Breast epithelium (tissue), 3 donors: ENCODE measurements at regions not wholly inside any gene's neighbourhood (a gene's known extent, or its start where the extent isn't known, plus 50 kb on each side); places are given as distances from the start of the nearest gene placed in this dataset.

Experiments used
- POLR2A ChIP-seq: fragments of 450-650 bp; IDR thresholded peaks from one replicate; pipeline ENCODE4 v1.6.1; 2016; ENCODE audit warnings: antibody characterized with exemption, mild to moderate bottlenecking, moderate library complexity
- POLR2AphosphoS5 ChIP-seq, 3 donors: sonication (generic); formaldehyde crosslinking; IDR thresholded peaks; one replicate each; pipeline ENCODE4 v1.6.1; 2017; ENCODE audit warnings: antibody characterized with exemption in 3 of 3
- TF ChIP-seq, protein P1 (sequence below), 3 donors: fragments of 450-650 bp; IDR thresholded peaks; one replicate each; pipeline ENCODE4 v1.5.1; 2016 to 2017; ENCODE audit warnings: antibody characterized with exemption in 3 of 3, mild to moderate bottlenecking in 3 of 3, moderate library complexity in 3 of 3

- TF ChIP-seq POLR2AphosphoS5 (IDR thresholded peaks at IDR 0.05) (no peak), POLR2A (no peak)
- TF ChIP-seq, protein P1, sequence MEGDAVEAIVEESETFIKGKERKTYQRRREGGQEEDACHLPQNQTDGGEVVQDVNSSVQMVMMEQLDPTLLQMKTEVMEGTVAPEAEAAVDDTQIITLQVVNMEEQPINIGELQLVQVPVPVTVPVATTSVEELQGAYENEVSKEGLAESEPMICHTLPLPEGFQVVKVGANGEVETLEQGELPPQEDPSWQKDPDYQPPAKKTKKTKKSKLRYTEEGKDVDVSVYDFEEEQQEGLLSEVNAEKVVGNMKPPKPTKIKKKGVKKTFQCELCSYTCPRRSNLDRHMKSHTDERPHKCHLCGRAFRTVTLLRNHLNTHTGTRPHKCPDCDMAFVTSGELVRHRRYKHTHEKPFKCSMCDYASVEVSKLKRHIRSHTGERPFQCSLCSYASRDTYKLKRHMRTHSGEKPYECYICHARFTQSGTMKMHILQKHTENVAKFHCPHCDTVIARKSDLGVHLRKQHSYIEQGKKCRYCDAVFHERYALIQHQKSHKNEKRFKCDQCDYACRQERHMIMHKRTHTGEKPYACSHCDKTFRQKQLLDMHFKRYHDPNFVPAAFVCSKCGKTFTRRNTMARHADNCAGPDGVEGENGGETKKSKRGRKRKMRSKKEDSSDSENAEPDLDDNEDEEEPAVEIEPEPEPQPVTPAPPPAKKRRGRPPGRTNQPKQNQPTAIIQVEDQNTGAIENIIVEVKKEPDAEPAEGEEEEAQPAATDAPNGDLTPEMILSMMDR (IDR thresholded peaks at IDR 0.05): no peak
Measured at GRCh38 chr3:159273070-159273469, 471.2 kb downstream of the MFSD1 start.
